Pancreas (tissue), 10 donors: ENCODE measurements at regions not wholly inside any gene's neighbourhood (a gene's known extent, or its start where the extent isn't known, plus 50 kb on each side); places are given as distances from the start of the nearest gene placed in this dataset.
"Not testable (repeated sequence)": the region's sequence is repeated elsewhere in the genome, so short reads cannot be mapped to it uniquely, and the experiment has no call there.

Experiments
- ATAC-seq, 4 donors: fragments of 200-7000 bp; cut with Tn5 transposase; one replicate each; pipeline versions ENCODE4 v1.8.0 to v1.9.1; 2020; ENCODE audit warnings: mild to moderate bottlenecking in 4 of 4, moderate library complexity in 4 of 4
- DNase-seq, 6 donors: peaks; one replicate each; pipeline ENCODE4 v3.0.0-alpha.2; 2020
- FAIRE-seq: peaks from 2 replicates; lab custom pipeline; 2012; peaks lifted over from hg19 to GRCh38; lab: Jason Lieb, UNC
- H3K27ac ChIP-seq, 4 donors: fragments of 200-600 bp; sonication (generic); 1 replicate in 3 of 4; 2 replicates in 1 of 4; pipeline versions ENCODE4 v1.5.0 to v1.8.0; 2020
- H3K27me3 ChIP-seq, 4 donors: fragments of 200-600 bp; one replicate each; pipeline ENCODE4 v1.8.0; 2021
- H3K36me3 ChIP-seq, 3 donors: fragments of 200-600 bp; sonication (generic) in 1 of 3; one replicate each; pipeline versions ENCODE4 v1.5.0 to v1.8.0; 2020 to 2021
- H3K4me1 ChIP-seq, 3 donors: fragments of 200-600 bp; one replicate each; pipeline ENCODE4 v1.8.0; 2021
- H3K4me3 ChIP-seq, 4 donors: fragments of 200-600 bp; sonication (generic) in 2 of 4; one replicate each; pipeline versions ENCODE4 v1.5.0 to v1.8.0; 2020 to 2021
- H3K9me3 ChIP-seq, 4 donors: fragments of 200-600 bp; one replicate each; pipeline ENCODE4 v1.8.0; 2021
- CTCF ChIP-seq, 4 donors: fragments of 200-600 bp; sonication (generic) in 3 of 4; IDR thresholded peaks; one replicate each; pipeline versions ENCODE4 v1.5.0 to v1.8.0; 2021; ENCODE audit warnings: antibody characterized with exemption in 4 of 4
- WGBS, 2 donors: extraction: QIAGEN DNeasy Blood & Tissue Kit; methylation state at CpG; one replicate each; pipeline ENCODE4 v1.1.7; 2013; 5-methylcytosine and 5-hydroxymethylcytosine counted together
- intact Hi-C, 3 donors: fragments of 100-400 bp; cut with DNase I; formaldehyde crosslinking; loops; one replicate each; pipeline versions ENCODE4 v1.11.1 to v1.14.2; 2022
- donor health status: healthy with polysubstance abuse.
- donor health status: DM: no; HTN: no; CAD: no; lungs with moderate emphysema.
- donor health status: DM: no; HTN: no; CAD: no.
- donor health status: control.
- donor health status: control.
- donor health status: Bipolar disorder and iron deficiency.
- donor health status: DM: yes; HTN: yes; CAD: no.
- donor health status: DM: no; HTN: no; CAD: no.
- donor health status: DM: no; HTN: no; CAD: no.
- donor health status: DM: yes; HTN: yes; CAD: no.

GRCh38 chr4:151854731-151855130 lies 93.9 kb upstream of the GATB start:
- H3K4me1 ChIP-seq = no peaks in the 10 kb centered on the region
- H3K9me3 ChIP-seq = no peaks in the 10 kb centered on the region
- ATAC-seq (no peak), FAIRE-seq (no peak), DNase-seq (no peak)
- intact Hi-C loops = no loop called here
- H3K4me3 ChIP-seq = no peak overlapping the region
- WGBS, 2 donors = 75 to 79% methylated on average over 1 of the region's 1 CpG
- no peaks in the 10 kb centered on the region for H3K27me3 ChIP-seq
- no peak for TF ChIP-seq CTCF (IDR thresholded peaks at IDR 0.05)
- H3K36me3 ChIP-seq = no peaks in the 10 kb centered on the region
- no peak overlapping the region for H3K27ac ChIP-seq

- H3K36me3 ChIP-seq = no peaks in the 10 kb centered on the region
- H3K27me3 ChIP-seq = no peaks in the 10 kb centered on the region
- no peaks in the 10 kb centered on the region for H3K9me3 ChIP-seq
- no peak overlapping the region for H3K4me3 ChIP-seq
- TF ChIP-seq CTCF (IDR thresholded peaks at IDR 0.05) = no peak
- no peaks in the 10 kb centered on the region for H3K4me1 ChIP-seq
- intact Hi-C loops = no loop called here
- ATAC-seq (no peak), FAIRE-seq (no peak), DNase-seq (no peak)
- WGBS, 2 donors = 42 to 49% methylated on average over 4 of the region's 4 CpGs
- no peak overlapping the region for H3K27ac ChIP-seq
Observed at GRCh38 chr4:151853034-151853433, 92.2 kb upstream of the GATB start.

- H3K27ac ChIP-seq = no peak overlapping the region
- no peak overlapping the region for H3K4me3 ChIP-seq
- H3K27me3 ChIP-seq = no peaks in the 10 kb centered on the region
- H3K9me3 ChIP-seq = no peaks in the 10 kb centered on the region
- no peaks in the 10 kb centered on the region for H3K4me1 ChIP-seq
- WGBS, 2 donors = 20 to 27% methylated on average over 2 of the region's 2 CpGs
- no peak for DNase-seq
- no peaks in the 10 kb centered on the region for H3K36me3 ChIP-seq
- intact Hi-C loops = no loop called here
- ATAC-seq = no peak
- TF ChIP-seq CTCF (IDR thresholded peaks at IDR 0.05) = no peak
- FAIRE-seq = no peak
Observed at GRCh38 chr4:151852202-151852601, 91.4 kb upstream of the GATB start.

GRCh38 chr4:151851354-151851753 lies 90.5 kb upstream of the GATB start:
- H3K4me3 ChIP-seq = no peak overlapping the region
- no peaks in the 10 kb centered on the region for H3K36me3 ChIP-seq
- no peak overlapping the region for H3K27ac ChIP-seq
- TF ChIP-seq CTCF (IDR thresholded peaks at IDR 0.05) = no peak
- H3K9me3 ChIP-seq = no peaks in the 10 kb centered on the region
- no peak for ATAC-seq
- no peak for FAIRE-seq
- no peaks in the 10 kb centered on the region for H3K4me1 ChIP-seq
- intact Hi-C loops = no loop called here
- H3K27me3 ChIP-seq = no peaks in the 10 kb centered on the region
- 69 to 72% methylated on average over 2 of the region's 2 CpGs for whole genome bisulfite sequencing, 2 donors
- no peak for DNase-seq

- Histone ChIP-seq H3K4me1 (no peaks in the 10 kb centered on the region), H3K27me3 (no peaks in the 10 kb centered on the region), H3K9me3 (no peaks in the 10 kb centered on the region), H3K4me3 (no peak overlapping the region), H3K27ac (no peak overlapping the region), H3K36me3 (no peaks in the 10 kb centered on the region)
- intact Hi-C loops = no loop called here
- FAIRE-seq = no peak
- DNase-seq = no peak
- no peak for TF ChIP-seq CTCF (IDR thresholded peaks at IDR 0.05)
- ATAC-seq = no peak
- 51 to 68% methylated on average over 2 of the region's 2 CpGs for WGBS, 2 donors
Observed at GRCh38 chr4:151850791-151851213, 90.0 kb upstream of the GATB start.

- H3K27me3 ChIP-seq, H3K4me3 ChIP-seq, H3K4me1 ChIP-seq, H3K9me3 ChIP-seq, H3K27ac ChIP-seq, H3K36me3 ChIP-seq, ATAC-seq, intact Hi-C loops, DNase-seq, FAIRE-seq: not testable (repeated sequence)
- 75 to 80% methylated on average over 3 of the region's 3 CpGs for WGBS, 2 donors
Observed at GRCh38 chr4:151845551-151845950, 84.7 kb upstream of the GATB start.
